ENCODE measurements at regions not wholly inside any gene's neighbourhood (a gene's known extent, or its start where the extent isn't known, plus 50 kb on each side); places are given as distances from the start of the nearest gene placed in this dataset.

DNA sequence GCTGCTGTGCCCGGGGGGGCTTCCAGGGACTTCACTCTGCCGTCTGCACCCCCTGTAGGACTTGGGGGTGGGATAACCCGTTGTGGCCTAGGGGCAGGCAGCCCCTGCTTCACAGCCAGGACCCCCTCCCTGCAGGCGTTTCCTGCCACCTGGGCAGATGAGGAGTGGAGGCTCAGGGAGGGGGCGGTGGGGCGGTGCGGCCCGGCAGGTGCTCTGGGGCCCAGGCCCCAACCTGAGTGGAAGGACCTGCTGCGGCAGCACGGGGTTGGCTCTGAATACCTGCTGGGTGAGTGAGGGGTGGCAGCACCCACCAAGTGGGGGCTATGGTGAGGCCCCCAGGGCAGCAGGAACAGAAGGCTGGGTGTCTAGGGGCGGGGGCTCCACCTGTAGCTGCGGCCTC lies 78.6 kb upstream of the TTC34 start:
- Histone ChIP-seq H3K4me3 (ENCODE audit: low read depth, low read length) (no peak overlapping the region), H3K36me3 (ENCODE audit: control insufficient read depth, insufficient read depth, low read length) (no peaks in the 10 kb centered on the region), H3K27me3 (ENCODE audit: control insufficient read depth, insufficient read depth, low read length) (peaks cover 23% of the 10 kb centered on the region)
- no peak for DNase-seq (ENCODE audit: low read depth)
- TF ChIP-seq, protein P1, sequence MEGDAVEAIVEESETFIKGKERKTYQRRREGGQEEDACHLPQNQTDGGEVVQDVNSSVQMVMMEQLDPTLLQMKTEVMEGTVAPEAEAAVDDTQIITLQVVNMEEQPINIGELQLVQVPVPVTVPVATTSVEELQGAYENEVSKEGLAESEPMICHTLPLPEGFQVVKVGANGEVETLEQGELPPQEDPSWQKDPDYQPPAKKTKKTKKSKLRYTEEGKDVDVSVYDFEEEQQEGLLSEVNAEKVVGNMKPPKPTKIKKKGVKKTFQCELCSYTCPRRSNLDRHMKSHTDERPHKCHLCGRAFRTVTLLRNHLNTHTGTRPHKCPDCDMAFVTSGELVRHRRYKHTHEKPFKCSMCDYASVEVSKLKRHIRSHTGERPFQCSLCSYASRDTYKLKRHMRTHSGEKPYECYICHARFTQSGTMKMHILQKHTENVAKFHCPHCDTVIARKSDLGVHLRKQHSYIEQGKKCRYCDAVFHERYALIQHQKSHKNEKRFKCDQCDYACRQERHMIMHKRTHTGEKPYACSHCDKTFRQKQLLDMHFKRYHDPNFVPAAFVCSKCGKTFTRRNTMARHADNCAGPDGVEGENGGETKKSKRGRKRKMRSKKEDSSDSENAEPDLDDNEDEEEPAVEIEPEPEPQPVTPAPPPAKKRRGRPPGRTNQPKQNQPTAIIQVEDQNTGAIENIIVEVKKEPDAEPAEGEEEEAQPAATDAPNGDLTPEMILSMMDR (IDR thresholded peaks at IDR 0.05; ENCODE audit: insufficient read depth, low read length, poor library complexity, severe bottlenecking), result no peak

DNA sequence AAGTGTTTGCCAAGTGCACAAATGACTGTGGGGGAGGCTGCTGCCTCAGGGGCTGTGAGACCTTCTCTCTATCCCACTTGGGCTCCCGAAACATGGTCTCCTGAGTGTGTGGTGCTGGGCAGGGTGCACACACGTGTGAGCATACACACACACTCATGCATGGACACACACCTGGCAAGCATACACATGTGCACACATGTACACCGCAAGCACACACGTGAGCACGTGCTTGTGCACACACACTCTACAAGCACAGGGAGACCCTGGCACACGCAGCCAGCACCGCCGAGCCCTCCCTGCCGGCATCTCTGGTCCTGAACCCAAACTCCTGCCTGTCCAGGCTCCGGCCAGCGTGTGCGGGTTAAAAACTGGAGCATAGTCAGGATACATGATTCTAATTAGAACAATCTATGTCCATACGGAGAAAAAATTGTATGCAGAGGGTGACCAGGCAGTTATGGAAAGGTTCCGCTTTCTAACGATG lies 79.4 kb upstream of the TTC34 start:
- H3K36me3 ChIP-seq (ENCODE audit: control insufficient read depth, insufficient read depth, low read length), result no peaks in the 10 kb centered on the region
- H3K4me3 ChIP-seq (ENCODE audit: low read depth, low read length), result no peak overlapping the region
- peaks cover 21% of the 10 kb centered on the region for H3K27me3 ChIP-seq (ENCODE audit: control insufficient read depth, insufficient read depth, low read length)
- DNase-seq (ENCODE audit: low read depth), result no peak
- TF ChIP-seq, protein P1 (IDR thresholded peaks at IDR 0.05; ENCODE audit: insufficient read depth, low read length, poor library complexity, severe bottlenecking), result no peak

DNA sequence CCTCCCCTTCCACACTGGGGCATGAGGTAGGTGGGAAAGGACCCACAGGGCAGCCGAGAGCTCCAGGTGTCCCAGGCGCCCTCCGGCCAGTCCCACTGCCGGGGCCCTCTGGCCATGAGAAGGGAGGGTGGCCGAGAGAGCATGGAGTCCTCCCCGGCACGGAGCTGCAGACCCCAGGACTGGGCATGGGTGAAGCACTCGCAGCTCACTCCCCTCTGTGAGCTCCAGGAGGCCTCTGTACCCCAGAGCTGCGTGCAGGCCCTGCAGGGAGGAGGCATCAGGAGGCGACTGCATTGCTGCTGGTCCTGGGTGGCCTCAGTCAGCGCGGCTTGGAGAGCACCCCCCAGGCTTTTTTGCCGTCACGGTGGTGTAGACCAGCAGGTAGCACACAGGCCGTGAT lies 80.1 kb upstream of the TTC34 start:
- peaks cover 17% of the 10 kb centered on the region for H3K27me3 ChIP-seq (ENCODE audit: control insufficient read depth, insufficient read depth, low read length)
- TF ChIP-seq, protein P1 (IDR thresholded peaks at IDR 0.05; ENCODE audit: insufficient read depth, low read length, poor library complexity, severe bottlenecking), result no peak

DNA sequence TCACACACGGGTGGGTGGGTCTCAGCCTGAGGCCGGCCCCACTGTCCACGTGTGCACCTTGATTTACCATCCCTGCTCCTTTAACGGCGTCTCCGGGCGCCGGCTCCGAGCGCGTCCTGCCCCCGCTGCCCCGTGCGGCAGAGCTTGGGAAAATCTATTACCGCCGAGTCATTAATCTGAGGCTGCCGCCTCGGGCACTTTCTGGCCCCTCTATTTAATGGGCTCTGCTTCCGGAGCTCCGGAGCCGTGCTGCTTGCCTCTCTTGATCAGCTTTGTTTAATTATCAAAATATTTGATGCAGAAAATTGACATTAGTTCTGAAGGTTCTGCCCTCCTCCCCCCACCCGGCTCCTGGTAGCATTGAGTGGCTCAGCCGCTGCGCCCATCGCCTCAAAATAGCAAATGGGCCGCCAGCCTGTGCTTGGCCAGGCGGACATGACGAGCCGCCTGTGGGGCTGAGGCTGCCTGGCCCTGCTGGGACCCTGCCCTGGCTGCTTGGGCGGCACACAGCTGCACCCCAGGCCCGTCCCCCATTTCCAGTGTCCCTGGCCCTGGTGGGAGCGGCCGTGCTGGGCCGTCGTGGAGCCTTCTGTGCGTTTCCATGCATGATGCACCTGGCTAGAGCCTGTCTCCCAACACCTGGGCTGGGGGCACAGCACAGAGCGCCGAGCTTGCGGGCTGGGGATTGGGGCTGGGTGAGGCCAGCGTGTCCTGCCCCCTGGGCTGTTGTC lies 81.6 kb upstream of the TTC34 start:
- H3K36me3 ChIP-seq (ENCODE audit: control insufficient read depth, insufficient read depth, low read length), result no peaks in the 10 kb centered on the region
- DNase-seq (ENCODE audit: low read depth), result no peak
- TF ChIP-seq, protein P1 (IDR thresholded peaks at IDR 0.05; ENCODE audit: insufficient read depth, low read length, poor library complexity, severe bottlenecking), result no peak
- H3K27me3 ChIP-seq (ENCODE audit: control insufficient read depth, insufficient read depth, low read length), result peaks cover 17% of the 10 kb centered on the region
- no peak overlapping the region for H3K4me3 ChIP-seq (ENCODE audit: low read depth, low read length)

More for the DNA sequence above, 80.1 kb upstream of the TTC34 start:
- Histone ChIP-seq H3K36me3 (ENCODE audit: control insufficient read depth, insufficient read depth, low read length) (no peaks in the 10 kb centered on the region), H3K4me3 (ENCODE audit: low read depth, low read length) (no peak overlapping the region)
- no peak for DNase-seq (ENCODE audit: low read depth)

DNA sequence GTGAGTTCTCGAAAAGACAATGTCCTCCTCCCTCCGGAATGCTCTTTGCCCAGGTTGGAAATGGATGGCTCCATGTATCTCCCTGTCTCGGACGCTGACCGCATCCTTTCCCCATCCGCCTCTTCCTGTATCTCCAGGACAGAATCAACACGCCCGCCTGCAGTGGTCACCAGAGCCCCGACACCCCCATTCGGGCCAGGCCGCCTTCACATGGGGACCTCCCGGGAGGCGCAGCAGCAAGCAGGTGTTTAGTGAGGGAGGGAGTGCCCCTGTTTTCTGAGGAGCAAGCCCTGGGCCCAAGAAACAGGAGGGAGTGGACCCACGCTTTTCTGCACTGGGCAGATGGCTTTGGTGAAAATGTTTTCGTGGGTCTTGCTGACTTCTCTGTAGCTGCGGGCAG lies 83.5 kb upstream of the TTC34 start:
- H3K4me3 ChIP-seq (ENCODE audit: low read depth, low read length), result no peak overlapping the region
- TF ChIP-seq, protein P1 (IDR thresholded peaks at IDR 0.05; ENCODE audit: insufficient read depth, low read length, poor library complexity, severe bottlenecking), result no peak
- peaks cover 17% of the 10 kb centered on the region for H3K27me3 ChIP-seq (ENCODE audit: control insufficient read depth, insufficient read depth, low read length)
- H3K36me3 ChIP-seq (ENCODE audit: control insufficient read depth, insufficient read depth, low read length), result no peaks in the 10 kb centered on the region
- DNase-seq (ENCODE audit: low read depth), result no peak

DNA sequence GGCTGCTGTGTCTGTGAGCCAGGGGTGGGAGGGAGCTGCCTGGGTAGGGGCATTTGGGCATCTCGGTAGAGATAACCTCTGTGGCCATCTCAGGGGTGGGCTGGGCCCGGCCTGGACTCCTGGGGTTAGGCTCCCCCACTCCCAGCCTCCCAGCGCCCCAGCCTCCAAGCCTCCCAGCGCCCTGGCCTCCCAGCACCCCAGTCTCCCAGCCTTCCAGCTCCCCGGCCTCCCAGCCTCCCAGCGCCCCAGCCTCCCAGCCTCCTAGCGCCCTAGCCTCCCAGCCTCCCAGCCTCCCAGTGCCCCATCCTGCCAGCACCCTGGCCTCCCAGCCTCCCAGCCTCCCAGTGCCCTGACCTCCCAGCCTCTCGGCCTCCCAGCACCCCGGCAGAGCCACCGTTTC lies 85.1 kb upstream of the TTC34 start:
- TF ChIP-seq, protein P1 (IDR thresholded peaks at IDR 0.05; ENCODE audit: insufficient read depth, low read length, poor library complexity, severe bottlenecking), result no peak
- no peaks in the 10 kb centered on the region for H3K36me3 ChIP-seq (ENCODE audit: control insufficient read depth, insufficient read depth, low read length)
- DNase-seq (ENCODE audit: low read depth), result no peak
- peaks cover 17% of the 10 kb centered on the region for H3K27me3 ChIP-seq (ENCODE audit: control insufficient read depth, insufficient read depth, low read length)
- H3K4me3 ChIP-seq (ENCODE audit: low read depth, low read length), result no peak overlapping the region

Measured in kidney epithelial cell (primary cell).